HCT116 (cell line): ENCODE measurements at regions not wholly inside any gene's neighbourhood (a gene's known extent, or its start where the extent isn't known, plus 50 kb on each side); places are given as distances from the start of the nearest gene placed in this dataset.

ENCODE experiments used
- ATAC-seq: fragments of 200-7000 bp; cut with Tn5 transposase; 2 replicates; pipeline ENCODE4 v1.9.1; 2020; ENCODE audit warnings: mild to moderate bottlenecking, moderate library complexity
- BruUV-seq: library from RNA; stranded (reverse); fragments of 400-500 nt; replicated peaks from 2 replicates; lab custom pipeline; 2021; lab: Mats Ljungman, UMichigan
- CTCF ChIA-PET: fragments of 300-600 bp; sonication (Branson Sonifier 250); formaldehyde crosslinking; loops from one replicate; lab custom pipeline; 2021; ENCODE audit warnings: antibody characterized with exemption; lab: Charles Lee
- POLR2A ChIA-PET: fragments of 300-600, 350-600 bp; sonication (Branson Sonifier 250); formaldehyde crosslinking; loops from one replicate; lab custom pipeline; 2021; ENCODE audit warnings: antibody characterized with exemption; lab: Charles Lee
- RAD21 ChIA-PET, 2 experiments: fragments of 300-600 bp; sonication (Branson Sonifier 250); formaldehyde crosslinking; loops; one replicate each; lab custom pipeline; 2023; ENCODE audit warnings: low total read pairs in 2 of 2; ENCODE audit not compliant: uncharacterized antibody in 2 of 2, unreplicated experiment in 2 of 2, low non-redundant PET in 1 of 2; lab: Charles Lee
- DNase-seq: peaks from one replicate; pipeline ENCODE4 v3.0.0-alpha.2; 2010; ENCODE audit warnings: low read depth, low spot score
- H2AFZ ChIP-seq: fragments of 200-600 bp; shearing (Covaris generic), sonication (generic); 2 replicates; pipeline ENCODE4 v1.6.1; 2017; ENCODE audit warnings: low read depth, mixed run types, mixed read lengths, antibody characterized with exemption, low read length; ENCODE audit not compliant: poor library complexity, severe bottlenecking
- H3K27ac ChIP-seq: 2 replicates; pipeline ENCODE4 v1.5.1; 2012; ENCODE audit warnings: low read depth, low read length
- H3K27me3 ChIP-seq: fragments of 200-600 bp; sonication (generic); 2 replicates; pipeline ENCODE4 v1.6.1; 2016; ENCODE audit warnings: mixed run types, low read length, mixed read lengths; ENCODE audit not compliant: insufficient read depth
- H3K36me3 ChIP-seq, 2 experiments: fragments of 200-500 bp in 1 of 2; fragments of 200-600 bp in 1 of 2; sonication (Bioruptor generic) in 1 of 2; sonication (generic) in 1 of 2; 2 replicates each; pipeline versions ENCODE4 v1.5.1 to v1.6.1; 2014 to 2016; ENCODE audit warnings: low read length in 2 of 2, inconsistent platforms in 1 of 2, mixed read lengths in 1 of 2, mixed run types in 1 of 2; ENCODE audit not compliant: insufficient read depth in 2 of 2, control insufficient read depth in 1 of 2
- H3K4me1 ChIP-seq, 2 experiments: fragments of 200-600 bp in 1 of 2; sonication (generic) in 1 of 2; 2 replicates each; pipeline versions ENCODE4 v1.5.1 to v1.6.1; 2012 to 2017; ENCODE audit warnings: low read length in 2 of 2, inconsistent platforms in 1 of 2, mild to moderate bottlenecking in 1 of 2, mixed read lengths in 1 of 2, mixed run types in 1 of 2, moderate library complexity in 1 of 2; ENCODE audit not compliant: insufficient read depth in 2 of 2, control insufficient read depth in 1 of 2
- H3K4me2 ChIP-seq: fragments of 200-600 bp; sonication (generic); 2 replicates; pipeline ENCODE4 v1.6.1; 2017; ENCODE audit warnings: mixed run types, low read length, mixed read lengths
- H3K4me3 ChIP-seq, 2 experiments: fragments of 200-600 bp in 1 of 2; sonication (generic) in 1 of 2; replicated peaks in 1 of 2; 2 replicates each; pipeline ENCODE4 v1.5.1; 2011 to 2016; ENCODE audit warnings: low read length in 2 of 2, control low read depth in 1 of 2, low read depth in 1 of 2, mild to moderate bottlenecking in 1 of 2, mixed read lengths in 1 of 2, mixed run types in 1 of 2
- H3K79me2 ChIP-seq: fragments of 200-600 bp; sonication (generic); 2 replicates; pipeline ENCODE4 v1.6.1; 2017; ENCODE audit warnings: mild to moderate bottlenecking, mixed run types, low read length, moderate library complexity, mixed read lengths; ENCODE audit not compliant: insufficient read depth
- H3K9ac ChIP-seq: fragments of 200-600 bp; sonication (generic); 2 replicates; pipeline ENCODE4 v1.6.1; 2016; ENCODE audit warnings: low read length, mixed read lengths
- H3K9me2 ChIP-seq: fragments of 200-600 bp; sonication (generic), shearing (Covaris generic); 2 replicates; pipeline ENCODE4 v1.6.1; 2017; ENCODE audit warnings: mixed run types, mild to moderate bottlenecking, moderate library complexity; ENCODE audit not compliant: insufficient read depth
- H3K9me3 ChIP-seq, 2 experiments: fragments of 200-500 bp in 1 of 2; fragments of 200-600 bp in 1 of 2; sonication (Bioruptor generic) in 1 of 2; sonication (generic) in 1 of 2; 2 replicates each; pipeline ENCODE4 v1.6.1; 2014 to 2017; ENCODE audit warnings: low read length in 2 of 2, mixed read lengths in 2 of 2, inconsistent platforms in 1 of 2, low read depth in 1 of 2, mild to moderate bottlenecking in 1 of 2, mixed run types in 1 of 2, moderate library complexity in 1 of 2; ENCODE audit not compliant: control insufficient read depth in 1 of 2, insufficient read depth in 1 of 2
- H4K20me1 ChIP-seq: fragments of 200-600 bp; sonication (generic), shearing (Covaris generic); 2 replicates; pipeline ENCODE4 v1.6.1; 2017; ENCODE audit warnings: mixed run types, mild to moderate bottlenecking, moderate library complexity; ENCODE audit not compliant: insufficient read depth
- CBX3 ChIP-seq: IDR thresholded peaks from 2 replicates; pipeline ENCODE4 v1.6.1; 2012; ENCODE audit warnings: low read depth
- ELF1 ChIP-seq: IDR thresholded peaks from 2 replicates; pipeline ENCODE4 v1.6.1; 2012; ENCODE audit warnings: low read depth, borderline replicate concordance
- EZH2phosphoT487 ChIP-seq: fragments of 200-600 bp; IDR thresholded peaks from 2 replicates; pipeline ENCODE4 v1.6.1; 2018; ENCODE audit warnings: antibody characterized with exemption, borderline replicate concordance
- FOSL1 ChIP-seq: IDR thresholded peaks from 2 replicates; pipeline ENCODE4 v1.6.1; 2012; ENCODE audit warnings: low read depth
- JUND ChIP-seq: IDR thresholded peaks from 2 replicates; pipeline ENCODE4 v1.6.1; 2012
- MAX ChIP-seq: IDR thresholded peaks from 2 replicates; pipeline ENCODE4 v1.6.1; 2012
- POLR2A ChIP-seq: IDR thresholded peaks from 2 replicates; pipeline ENCODE4 v1.7.0; 2011; ENCODE audit warnings: borderline replicate concordance; ENCODE audit not compliant: insufficient read depth, insufficient read length; ENCODE audit errors: extremely low read depth
- POLR2AphosphoS5 ChIP-seq: IDR thresholded peaks from 2 replicates; pipeline ENCODE4 v1.6.1; 2011; ENCODE audit warnings: mild to moderate bottlenecking, low read depth, low read length, moderate library complexity
- RAD21 ChIP-seq: IDR thresholded peaks from 2 replicates; pipeline ENCODE4 v1.6.1; 2012; ENCODE audit warnings: low read depth, mild to moderate bottlenecking
- REST ChIP-seq: IDR thresholded peaks from 2 replicates; pipeline ENCODE4 v1.6.1; 2012; ENCODE audit warnings: low read depth
- SP1 ChIP-seq: IDR thresholded peaks from 2 replicates; pipeline ENCODE4 v1.6.1; 2012; ENCODE audit warnings: low read depth
- SRF ChIP-seq: IDR thresholded peaks from 2 replicates; pipeline ENCODE4 v1.6.1; 2012; ENCODE audit warnings: low read depth
- TCF7L2 ChIP-seq: IDR thresholded peaks from 2 replicates; pipeline ENCODE4 v1.7.0; 2011; ENCODE audit warnings: borderline replicate concordance, inconsistent platforms; ENCODE audit not compliant: insufficient read depth, insufficient read length; ENCODE audit errors: extremely low read depth
- ZBTB33 ChIP-seq: IDR thresholded peaks from 2 replicates; pipeline ENCODE4 v1.6.1; 2011; ENCODE audit warnings: mild to moderate bottlenecking, low read length, moderate library complexity; ENCODE audit not compliant: insufficient replicate concordance; ENCODE audit errors: extremely low read depth
- intact Hi-C: fragments of 100-400 bp; cut with micrococcal nuclease; formaldehyde crosslinking; loops from 2 replicates; pipeline ENCODE4 v1.10.0; 2022

GRCh38 chr2:144078802-144079724 is 440.9 kb downstream of the ZEB2 start:
- RAD21 ChIA-PET, result no interaction called here
- no peaks in the 10 kb centered on the region for H4K20me1 ChIP-seq
- H3K4me2 ChIP-seq, result no peak overlapping the region
- H3K9me2 ChIP-seq, result no peaks in the 10 kb centered on the region
- DNase-seq (no peak), ATAC-seq (no peak)
- H3K4me1 ChIP-seq, result peaks cover 0 to 10% of the 10 kb centered on the region in 2 experiments; a peak in 1 of 4 replicates
- no peak overlapping the region for H2AFZ ChIP-seq
- intact Hi-C loops, result no loop called here
- no peak for TF ChIP-seq RAD21
- no peak for TF ChIP-seq POLR2AphosphoS5
- no peak for TF ChIP-seq ELF1
- no peaks in the 10 kb centered on the region for H3K9me3 ChIP-seq
- POLR2A ChIA-PET, result no interaction called here
- H3K27me3 ChIP-seq, result no peaks in the 10 kb centered on the region
- H3K4me3 ChIP-seq, result no peak overlapping the region
- no peaks in the 10 kb centered on the region for H3K79me2 ChIP-seq
- no TSS peak for BruUV-seq
- H3K9ac ChIP-seq, result no peak overlapping the region
- CTCF ChIA-PET, result no interaction called here
- no peak overlapping the region for H3K27ac ChIP-seq
- no peaks in the 10 kb centered on the region for H3K36me3 ChIP-seq

- no peak overlapping the region for H2AFZ ChIP-seq
- no peaks in the 10 kb centered on the region for H3K79me2 ChIP-seq
- ATAC-seq, result no peak
- H3K27ac ChIP-seq, result no peak overlapping the region
- H3K4me1 ChIP-seq, result 0 out of 4 replicates have a peak, but pooled peaks cover 0 to 1% of the 10 kb centered on the region in 2 experiments
- intact Hi-C loops, result no loop called here
- RAD21 ChIA-PET, result no interaction called here
- H3K9ac ChIP-seq, result no peak overlapping the region
- H3K9me3 ChIP-seq, result no peaks in the 10 kb centered on the region
- no peaks in the 10 kb centered on the region for H3K27me3 ChIP-seq
- no peaks in the 10 kb centered on the region for H3K36me3 ChIP-seq
- H3K9me2 ChIP-seq, result no peaks in the 10 kb centered on the region
- no peak overlapping the region for H3K4me2 ChIP-seq
- DNase-seq, result no peak
- no peaks in the 10 kb centered on the region for H4K20me1 ChIP-seq
- H3K4me3 ChIP-seq, result no peak overlapping the region
- BruUV-seq, result no TSS peak
- POLR2A ChIA-PET, result no interaction called here
- CTCF ChIA-PET, result no interaction called here
- TF ChIP-seq FOSL1 (no peak), POLR2AphosphoS5 (no peak), ZBTB33 (no peak), EZH2phosphoT487 (no peak), CBX3 (no peak), MAX (no peak), SP1 (no peak), SRF (no peak), POLR2A (no peak), JUND (no peak), RAD21 (no peak), TCF7L2 (no peak), REST (no peak)
These were observed 441.8 kb downstream of the ZEB2 start for GRCh38 chr2:144078106-144078505.
